NCI-H2196 (cell line): ENCODE measurements at regions not wholly inside any gene's neighbourhood (a gene's known extent, or its start where the extent isn't known, plus 50 kb on each side); places are given as distances from the start of the nearest gene placed in this dataset.

Source experiments
- DNase-seq: peaks from one replicate; lab custom pipeline; 2025; ENCODE audit not compliant: unreplicated experiment; lab: John Stamatoyannopoulos, UW

GRCh38 chr10:90450797-90451196, 407.0 kb downstream of the HTR7 start:
- no peak for DNase-seq

GRCh38 chr10:90451283-90451682, 406.6 kb downstream of the HTR7 start:
- DNase-seq: no peak

GRCh38 chr10:90458054-90458453, 399.8 kb downstream of the HTR7 start:
- no peak for DNase-seq

- no peak for DNase-seq
Measured at GRCh38 chr10:90458571-90458970, 399.3 kb downstream of the HTR7 start.

- DNase-seq: no peak
Measured at GRCh38 chr10:90461437-90462155, 396.2 kb downstream of the HTR7 start.

- DNase-seq: no peak
Measured at GRCh38 chr10:90462749-90463470, 394.9 kb downstream of the HTR7 start.

GRCh38 chr10:90464329-90464728, 393.5 kb downstream of the HTR7 start:
- no peak for DNase-seq

GRCh38 chr10:90470966-90471365, 386.9 kb downstream of the HTR7 start:
- DNase-seq: no peak

GRCh38 chr10:90480466-90480865, 377.4 kb downstream of the HTR7 start:
- DNase-seq: no peak

GRCh38 chr10:90481326-90481923, 376.4 kb downstream of the HTR7 start:
- no peak for DNase-seq

- DNase-seq: no peak
Measured at GRCh38 chr10:90484518-90484917, 373.3 kb downstream of the HTR7 start.

GRCh38 chr10:90494183-90494582, 363.7 kb downstream of the HTR7 start:
- no peak for DNase-seq

GRCh38 chr10:90504172-90504571, 353.7 kb downstream of the HTR7 start:
- DNase-seq: no peak

- no peak for DNase-seq
Measured at GRCh38 chr10:90526721-90527120, 331.1 kb downstream of the HTR7 start.

GRCh38 chr10:90530521-90530920, 327.3 kb downstream of the HTR7 start:
- no peak for DNase-seq

GRCh38 chr10:90557385-90557784, 300.5 kb downstream of the HTR7 start:
- DNase-seq: no peak

GRCh38 chr10:90560331-90560730, 297.5 kb downstream of the HTR7 start:
- no peak for DNase-seq

GRCh38 chr10:90561666-90562065, 296.2 kb downstream of the HTR7 start:
- no peak for DNase-seq

GRCh38 chr10:90571481-90572258, 286.2 kb downstream of the HTR7 start:
- DNase-seq: no peak

GRCh38 chr10:90575125-90575524, 282.7 kb downstream of the HTR7 start:
- DNase-seq: no peak

GRCh38 chr10:90577569-90577968, 280.3 kb downstream of the HTR7 start:
- no peak for DNase-seq
